ENCODE measurements at regions not wholly inside any gene's neighbourhood (a gene's known extent, or its start where the extent isn't known, plus 50 kb on each side); places are given as distances from the start of the nearest gene placed in this dataset.

GRCh38 chr14:58721723-58722122 is 84.0 kb downstream of the DACT1 start:
- no peak for DNase-seq
- Histone ChIP-seq H3K79me2 (ENCODE audit: control insufficient read depth, insufficient read depth, low read length) (no peaks in the 10 kb centered on the region), H2AFZ (ENCODE audit: insufficient read depth, low read depth, low read length, poor library complexity, severe bottlenecking) (no peak overlapping the region), H3K9ac (ENCODE audit: low read length) (no peak overlapping the region), H3K27me3 (replicated peaks in 1 of 4; ENCODE audit: control extremely low read depth in 1 of 4, control insufficient read depth in 3 of 4, insufficient read depth in 4 of 4, low read length in 3 of 4) (peaks cover 0 to 3% (median 0%) of the 10 kb centered on the region in 4 experiments), H4K20me1 (ENCODE audit: control insufficient read depth, insufficient read depth, low read length, poor library complexity, severe bottlenecking) (no peaks in the 10 kb centered on the region), H3K4me3 (ENCODE audit: control extremely low read depth in 1 of 5, extremely low read depth in 1 of 5, insufficient read depth in 1 of 5, low read depth in 2 of 5, low read length in 4 of 5) (no peak overlapping the region), H3K4me2 (replicated peaks; ENCODE audit: low read depth, low read length, poor library complexity, severe bottlenecking) (no peak overlapping the region), H3K36me3 (replicated peaks in 1 of 2; ENCODE audit: control extremely low read depth in 1 of 2, control insufficient read depth in 1 of 2, extremely low read depth in 1 of 2, insufficient read depth in 2 of 2, low read length in 1 of 2) (no peaks in the 10 kb centered on the region), H3K27ac (ENCODE audit: low read length in 2 of 2) (no peak overlapping the region), H3K4me1 (ENCODE audit: control insufficient read depth in 2 of 2, insufficient read depth in 2 of 2, low read length in 2 of 2) (no peaks in the 10 kb centered on the region), H3K9me3 (ENCODE audit: control extremely low read depth in 1 of 3, control insufficient read depth in 2 of 3, insufficient read depth in 1 of 3, low read length in 2 of 3) (peaks cover 0 to 1% (median 0%) of the 10 kb centered on the region in 3 donors)
- ATAC-seq (ENCODE audit: low read depth) = no peak
- WGBS (ENCODE audit: insufficient coverage) = no CpG with 5 or more reads among the region's 3 CpGs
- CTCF ChIA-PET = no interaction called here
- no peaks in the 10 kb centered on the region for H3K9me3 Mint-ChIP-seq (ENCODE audit: insufficient read depth)
- TF ChIP-seq EZH2 (IDR thresholded peaks at IDR 0.05; ENCODE audit: borderline replicate concordance, insufficient read depth, low read depth, low read length, poor library complexity, severe bottlenecking) = no peak
- TF ChIP-seq, protein P1, sequence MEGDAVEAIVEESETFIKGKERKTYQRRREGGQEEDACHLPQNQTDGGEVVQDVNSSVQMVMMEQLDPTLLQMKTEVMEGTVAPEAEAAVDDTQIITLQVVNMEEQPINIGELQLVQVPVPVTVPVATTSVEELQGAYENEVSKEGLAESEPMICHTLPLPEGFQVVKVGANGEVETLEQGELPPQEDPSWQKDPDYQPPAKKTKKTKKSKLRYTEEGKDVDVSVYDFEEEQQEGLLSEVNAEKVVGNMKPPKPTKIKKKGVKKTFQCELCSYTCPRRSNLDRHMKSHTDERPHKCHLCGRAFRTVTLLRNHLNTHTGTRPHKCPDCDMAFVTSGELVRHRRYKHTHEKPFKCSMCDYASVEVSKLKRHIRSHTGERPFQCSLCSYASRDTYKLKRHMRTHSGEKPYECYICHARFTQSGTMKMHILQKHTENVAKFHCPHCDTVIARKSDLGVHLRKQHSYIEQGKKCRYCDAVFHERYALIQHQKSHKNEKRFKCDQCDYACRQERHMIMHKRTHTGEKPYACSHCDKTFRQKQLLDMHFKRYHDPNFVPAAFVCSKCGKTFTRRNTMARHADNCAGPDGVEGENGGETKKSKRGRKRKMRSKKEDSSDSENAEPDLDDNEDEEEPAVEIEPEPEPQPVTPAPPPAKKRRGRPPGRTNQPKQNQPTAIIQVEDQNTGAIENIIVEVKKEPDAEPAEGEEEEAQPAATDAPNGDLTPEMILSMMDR (IDR thresholded peaks at IDR 0.05) = no peak
- H3K4me1 Mint-ChIP-seq = no peaks in the 10 kb centered on the region
- POLR2A ChIA-PET = no interaction called here
- intact Hi-C loops (cut with micrococcal nuclease) = no loop called here
- no peak overlapping the region for H3K27ac Mint-ChIP-seq
- peaks cover 6% of the 10 kb centered on the region for H3K27me3 Mint-ChIP-seq
- no peak overlapping the region for H3K4me3 Mint-ChIP-seq

DNA sequence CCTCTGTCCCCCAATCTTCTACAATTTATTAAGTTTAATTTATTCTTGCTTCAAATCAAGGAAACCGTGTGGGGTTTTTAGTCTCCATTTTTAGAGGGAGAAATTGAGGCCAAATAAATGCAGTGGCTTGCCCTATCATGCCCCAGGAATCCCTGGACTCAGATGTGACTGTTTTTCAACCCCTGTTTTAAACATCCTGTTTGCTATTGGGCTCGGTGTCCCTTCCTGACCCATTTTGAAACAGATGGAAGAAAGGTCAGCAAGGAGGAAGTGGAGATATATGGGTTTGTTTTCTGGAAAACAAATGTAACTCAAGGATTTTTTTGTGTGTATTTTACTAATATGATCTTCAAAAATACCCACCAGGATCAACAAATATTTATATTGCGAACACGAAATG is 84.7 kb downstream of the DACT1 start:
- CTCF ChIA-PET = no interaction called here

More for the DNA sequence above, 84.7 kb downstream of the DACT1 start:
- Mint-ChIP-seq H3K4me1 (no peaks in the 10 kb centered on the region), H3K4me3 (no peak overlapping the region), H3K9me3 (ENCODE audit: insufficient read depth) (no peaks in the 10 kb centered on the region), H3K27me3 (peaks cover 6% of the 10 kb centered on the region), H3K27ac (no peak overlapping the region)
- no peaks in the 10 kb centered on the region for H4K20me1 ChIP-seq (ENCODE audit: control insufficient read depth, insufficient read depth, low read length, poor library complexity, severe bottlenecking)
- peaks cover 0 to 1% (median 0%) of the 10 kb centered on the region in 3 donors for H3K9me3 ChIP-seq (ENCODE audit: control extremely low read depth in 1 of 3, control insufficient read depth in 2 of 3, insufficient read depth in 1 of 3, low read length in 2 of 3)
- no peaks in the 10 kb centered on the region for H3K4me1 ChIP-seq (ENCODE audit: control insufficient read depth in 2 of 2, insufficient read depth in 2 of 2, low read length in 2 of 2)
- no peak overlapping the region for H2AFZ ChIP-seq (ENCODE audit: insufficient read depth, low read depth, low read length, poor library complexity, severe bottlenecking)
- DNase-seq = no peak
- no peak overlapping the region for H3K4me3 ChIP-seq (ENCODE audit: control extremely low read depth in 1 of 5, extremely low read depth in 1 of 5, insufficient read depth in 1 of 5, low read depth in 2 of 5, low read length in 4 of 5)
- no peak overlapping the region for H3K27ac ChIP-seq (ENCODE audit: low read length in 2 of 2)
- H3K27me3 ChIP-seq (replicated peaks in 1 of 4; ENCODE audit: control extremely low read depth in 1 of 4, control insufficient read depth in 3 of 4, insufficient read depth in 4 of 4, low read length in 3 of 4) = no peaks in the 10 kb centered on the region
- intact Hi-C loops (cut with micrococcal nuclease) = no loop called here
- TF ChIP-seq, protein P1 (IDR thresholded peaks at IDR 0.05) = no peak
- no peak for TF ChIP-seq EZH2 (IDR thresholded peaks at IDR 0.05; ENCODE audit: borderline replicate concordance, insufficient read depth, low read depth, low read length, poor library complexity, severe bottlenecking)
- H3K79me2 ChIP-seq (ENCODE audit: control insufficient read depth, insufficient read depth, low read length) = no peaks in the 10 kb centered on the region
- no peak overlapping the region for H3K4me2 ChIP-seq (replicated peaks; ENCODE audit: low read depth, low read length, poor library complexity, severe bottlenecking)
- H3K9ac ChIP-seq (ENCODE audit: low read length) = no peak overlapping the region
- POLR2A ChIA-PET = no interaction called here
- ATAC-seq (ENCODE audit: low read depth) = no peak
- no CpG with 5 or more reads among the region's 4 CpGs for WGBS (ENCODE audit: insufficient coverage)
- no peaks in the 10 kb centered on the region for H3K36me3 ChIP-seq (replicated peaks in 1 of 2; ENCODE audit: control extremely low read depth in 1 of 2, control insufficient read depth in 1 of 2, extremely low read depth in 1 of 2, insufficient read depth in 2 of 2, low read length in 1 of 2)

All from B cell (primary cell).